Activated CD4-positive, alpha-beta T cell treated with anti-CD3 and anti-CD28 coated beads for 24 hours (primary cell): ENCODE measurements at regions not wholly inside any gene's neighbourhood (a gene's known extent, or its start where the extent isn't known, plus 50 kb on each side); places are given as distances from the start of the nearest gene placed in this dataset.

Source experiments
- DNase-seq, 2 donors: peaks; one replicate each; pipeline ENCODE4 v3.0.0-alpha.2; 2020; ENCODE audit warnings: low read depth in 2 of 2

- no peak for DNase-seq
Observed at GRCh38 chr2:18731666-18732065, 142.3 kb upstream of the NT5C1B start.

- DNase-seq, result no peak
Observed at GRCh38 chr2:18724371-18725145, 135.2 kb upstream of the NT5C1B start.

DNA sequence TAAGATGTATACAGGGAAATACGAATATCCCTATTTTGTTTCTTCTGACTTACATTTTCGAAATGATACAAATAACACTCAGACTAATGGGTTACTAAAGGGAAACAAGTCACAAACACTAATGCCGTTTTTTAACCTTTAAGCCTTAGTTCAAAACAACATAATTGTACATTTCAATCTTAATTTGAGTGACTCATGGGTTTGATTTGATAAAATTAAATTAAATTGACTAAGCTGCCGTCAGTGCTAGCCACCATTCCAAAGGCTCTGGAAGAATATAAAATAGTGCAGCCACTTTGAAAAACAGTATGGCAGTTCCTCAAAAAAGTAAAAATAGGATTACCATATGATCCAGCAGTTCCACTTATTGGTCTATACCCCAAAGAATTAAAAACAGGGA lies 133.8 kb upstream of the NT5C1B start:
- no peak for DNase-seq

- no peak for DNase-seq
Observed at GRCh38 chr2:18722101-18722500, 132.7 kb upstream of the NT5C1B start.

GRCh38 chr2:18721038-18721922 lies 131.9 kb upstream of the NT5C1B start:
- no peak for DNase-seq

DNA sequence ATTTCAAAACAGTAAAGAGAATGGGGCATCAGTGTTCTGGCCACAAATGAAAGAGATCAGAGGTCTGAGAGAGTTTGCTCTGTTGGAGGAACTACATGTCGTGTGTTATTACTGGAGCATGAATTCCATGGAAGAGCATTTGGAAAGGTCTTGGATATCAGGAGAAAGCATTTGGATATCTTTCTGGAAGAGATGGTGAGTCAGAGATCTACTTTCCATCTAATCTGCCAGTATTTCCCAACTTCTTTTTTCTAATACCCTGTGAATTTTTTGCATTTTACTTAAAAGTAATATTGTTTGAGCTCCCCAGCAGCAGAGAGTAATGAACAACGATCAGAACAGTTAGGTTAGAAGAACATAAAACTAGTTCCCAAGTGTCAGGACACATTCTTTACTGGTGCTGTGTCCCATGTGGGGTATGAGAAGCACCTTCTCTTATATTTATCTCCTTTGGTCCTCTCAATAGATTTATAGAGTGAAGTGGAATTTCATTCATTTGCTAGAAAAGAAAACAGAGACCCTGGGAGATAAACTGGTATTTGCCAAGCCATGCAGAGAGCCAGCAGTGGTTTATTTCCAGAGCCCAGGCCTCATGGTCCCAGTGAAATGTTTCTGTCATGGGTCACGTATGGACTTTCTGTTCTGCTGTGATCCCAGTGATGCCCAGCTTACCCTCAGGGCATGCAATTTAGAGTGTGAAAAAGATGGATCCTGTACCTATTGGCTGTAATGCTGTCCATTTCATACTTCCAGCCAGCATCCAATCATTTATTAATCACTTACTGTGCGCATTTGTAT lies 130.8 kb upstream of the NT5C1B start:
- no peak for DNase-seq

DNA sequence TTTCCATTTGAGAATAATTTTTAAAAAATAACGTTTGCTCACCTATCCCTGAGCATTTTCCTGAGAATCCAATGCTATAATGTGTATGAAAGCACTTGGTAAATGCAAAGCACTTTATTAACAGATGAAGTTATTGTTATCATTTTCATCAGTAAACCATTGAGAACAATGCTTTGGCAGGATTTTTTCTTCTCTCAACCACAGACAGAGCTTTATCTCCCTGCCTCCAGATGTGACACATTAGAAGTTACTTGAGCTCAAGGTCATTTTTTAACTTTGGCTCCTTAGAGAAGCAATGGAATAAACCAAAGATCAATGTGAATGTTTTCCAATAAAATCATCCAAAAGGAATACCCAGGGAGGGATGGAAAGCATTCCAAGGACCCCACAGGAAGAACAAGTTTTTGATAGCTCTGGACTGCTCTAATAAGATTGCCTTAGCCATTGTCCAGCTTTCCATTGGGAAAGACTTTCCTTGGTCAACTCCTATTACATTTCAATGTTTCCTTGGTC lies 118.9 kb upstream of the NT5C1B start:
- no peak for DNase-seq

GRCh38 chr2:18706001-18706400 lies 116.6 kb upstream of the NT5C1B start:
- DNase-seq, result no peak

GRCh38 chr2:18704276-18704675 lies 114.9 kb upstream of the NT5C1B start:
- no peak for DNase-seq

DNA sequence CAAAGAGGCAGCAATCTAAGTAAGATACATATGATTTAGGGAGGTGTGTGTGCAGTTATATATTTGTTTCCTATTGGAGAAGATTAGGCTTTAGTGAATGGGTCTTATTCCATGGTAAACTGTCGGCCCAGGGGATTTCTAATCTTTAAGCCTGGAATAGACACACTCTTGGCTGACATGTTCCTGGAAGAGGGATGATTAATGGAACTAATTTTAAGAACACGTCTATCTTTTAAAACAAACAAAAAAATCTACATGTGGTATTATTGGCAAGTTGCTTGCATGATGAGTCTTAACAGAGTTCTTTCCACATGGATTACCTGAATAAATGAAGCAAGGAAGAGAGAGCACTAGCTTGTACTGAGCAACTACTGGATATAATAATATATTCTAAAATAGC lies 114.2 kb upstream of the NT5C1B start:
- no peak for DNase-seq

GRCh38 chr2:18701981-18702380 lies 112.6 kb upstream of the NT5C1B start:
- DNase-seq, result no peak

DNA sequence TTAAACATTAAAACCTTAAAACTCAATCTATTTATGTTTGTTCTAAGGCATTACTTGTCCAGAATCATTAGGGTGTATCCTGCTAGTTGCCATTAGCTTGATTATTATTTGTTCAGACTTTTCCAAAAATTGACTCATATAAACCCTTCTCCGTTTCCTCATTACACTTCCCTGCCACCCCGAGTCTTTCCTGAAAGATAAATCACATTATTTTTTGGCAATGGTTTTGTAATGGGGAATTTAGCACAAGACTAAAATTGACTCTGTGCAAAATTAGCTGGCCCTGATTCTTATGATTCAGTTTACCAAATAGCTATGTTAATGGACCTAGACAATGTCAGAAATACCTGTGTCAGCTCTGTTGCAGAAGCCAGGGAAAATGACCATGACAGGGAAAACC lies 112.2 kb upstream of the NT5C1B start:
- DNase-seq, result no peak

GRCh38 chr2:18690342-18690741 lies 101.0 kb upstream of the NT5C1B start:
- DNase-seq, result no peak

DNA sequence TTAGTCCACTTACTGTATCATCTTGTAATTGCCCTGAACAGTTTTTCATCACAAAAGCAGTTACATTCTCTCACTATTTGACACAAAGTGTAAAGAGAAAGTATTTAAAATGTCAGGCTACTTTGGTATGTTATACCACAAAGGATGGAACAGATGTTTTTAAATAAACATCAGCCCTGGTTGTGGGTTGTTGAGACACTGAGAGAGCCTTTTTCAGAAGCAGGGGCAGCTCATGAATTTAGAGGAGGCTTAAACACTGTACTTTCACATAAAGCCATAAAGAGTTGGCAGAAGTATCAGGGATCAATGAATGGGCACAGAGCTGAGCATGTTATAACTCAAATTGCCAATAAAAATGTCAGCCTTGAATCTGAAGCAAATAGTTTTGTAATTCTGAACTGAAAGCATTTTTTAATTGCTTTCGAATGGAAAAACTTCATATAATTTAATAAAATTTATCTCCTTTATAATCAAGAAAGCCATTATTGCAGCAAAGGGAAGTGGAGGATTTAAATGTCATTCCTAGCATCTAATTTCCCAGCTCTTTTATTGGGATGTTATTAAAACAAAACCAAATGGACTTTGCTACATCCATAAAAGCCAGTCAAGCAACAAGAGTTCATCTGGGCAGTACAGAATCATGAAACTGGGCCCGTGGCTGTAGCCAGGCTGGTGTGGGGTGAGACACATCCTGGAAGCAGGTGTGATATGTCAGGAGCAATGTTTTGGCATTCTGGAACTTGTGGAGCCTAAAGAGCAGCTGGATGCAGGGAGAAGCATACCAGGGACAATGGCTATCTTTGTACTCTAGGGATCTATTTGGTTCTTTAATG lies 95.1 kb upstream of the NT5C1B start:
- DNase-seq, result no peak

DNA sequence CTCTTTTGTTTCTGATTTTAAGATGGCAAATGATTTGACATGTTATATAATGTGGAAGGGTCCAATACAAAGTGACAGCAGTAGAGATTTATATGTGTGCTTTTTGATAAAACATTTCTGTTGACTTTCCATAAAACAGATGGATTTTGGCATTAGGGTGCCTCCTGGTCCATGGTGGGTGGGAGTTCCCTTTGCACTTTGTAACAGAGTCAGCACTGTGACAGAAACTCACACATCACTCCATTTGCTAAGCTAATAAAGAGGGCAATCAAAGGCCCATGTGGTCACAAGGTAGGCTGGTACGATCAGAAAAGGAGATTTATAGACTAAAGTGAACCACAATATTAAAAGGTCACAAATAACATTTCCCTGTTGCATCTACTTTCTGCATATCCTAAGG lies 93.3 kb upstream of the NT5C1B start:
- no peak for DNase-seq

DNA sequence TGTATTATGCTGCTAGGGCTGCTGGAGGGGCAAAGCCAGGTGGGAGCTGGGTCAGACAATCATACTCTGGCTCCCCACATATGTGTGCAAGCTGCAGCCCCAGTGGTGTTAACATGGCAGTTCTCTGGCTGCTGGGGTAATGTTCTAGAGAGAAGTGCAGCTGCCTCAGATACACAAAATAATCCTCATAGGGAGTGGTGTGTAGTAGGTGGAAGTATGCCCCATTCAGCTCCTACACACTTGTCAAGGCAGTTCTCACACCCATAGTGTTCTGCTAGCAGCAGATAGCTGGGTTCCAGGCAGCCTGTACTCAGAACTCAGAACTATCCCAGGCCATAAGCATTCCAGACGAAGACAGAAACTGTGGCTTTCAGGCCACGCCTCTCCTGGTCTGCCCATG lies 87.9 kb upstream of the NT5C1B start:
- DNase-seq, result no peak

DNA sequence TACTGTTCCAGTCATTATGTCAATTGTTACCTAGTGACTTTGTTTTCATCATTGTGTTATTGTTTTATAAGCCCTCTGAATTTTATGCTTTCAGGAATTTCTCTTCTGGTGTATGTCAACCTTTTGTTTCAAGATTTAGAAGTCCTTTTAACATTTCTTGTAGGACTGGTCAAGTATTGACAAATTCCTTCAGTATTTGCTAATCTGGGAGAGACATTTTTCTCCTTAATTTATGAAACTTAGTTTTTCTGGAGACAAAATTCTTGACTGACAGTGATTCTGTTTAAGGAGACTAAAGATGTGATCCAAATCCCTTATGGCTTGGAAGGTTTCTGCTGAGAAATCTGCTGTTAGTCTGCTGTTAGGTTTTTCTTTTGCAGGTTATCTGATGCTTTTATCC lies 84.9 kb upstream of the NT5C1B start:
- no peak for DNase-seq

- no peak for DNase-seq
Observed at GRCh38 chr2:18671363-18671762, 82.0 kb upstream of the NT5C1B start.

GRCh38 chr2:18668221-18668620 lies 78.9 kb upstream of the NT5C1B start:
- DNase-seq, result no peak

GRCh38 chr2:18664421-18664820 lies 75.1 kb upstream of the NT5C1B start:
- DNase-seq, result no peak

DNA sequence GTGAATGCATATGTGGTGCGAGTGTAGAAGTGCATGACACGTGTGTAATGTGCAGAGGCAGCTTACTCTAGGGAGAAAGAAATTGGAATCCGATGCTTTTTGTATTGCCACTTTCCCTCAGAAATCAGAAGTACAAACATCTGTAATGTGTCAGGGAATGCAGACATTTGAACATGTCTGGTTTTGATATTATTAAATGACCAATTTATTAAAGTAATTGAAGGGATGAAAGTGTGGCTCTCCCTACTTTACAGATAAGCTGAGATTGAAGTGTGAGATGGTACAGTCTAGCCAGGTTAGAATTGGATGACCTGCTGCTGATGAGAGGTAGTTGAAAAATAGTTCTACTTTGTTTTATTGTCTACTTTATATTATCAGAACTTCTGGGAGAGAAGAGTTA lies 74.5 kb upstream of the NT5C1B start:
- no peak for DNase-seq
